NAMALWA (cell line): ENCODE measurements at regions not wholly inside any gene's neighbourhood (a gene's known extent, or its start where the extent isn't known, plus 50 kb on each side); places are given as distances from the start of the nearest gene placed in this dataset.

Experiments used
- DNase-seq: peaks from one replicate; pipeline ENCODE4 v3.0.0-alpha.2; 2015; ENCODE audit warnings: low spot score

DNA sequence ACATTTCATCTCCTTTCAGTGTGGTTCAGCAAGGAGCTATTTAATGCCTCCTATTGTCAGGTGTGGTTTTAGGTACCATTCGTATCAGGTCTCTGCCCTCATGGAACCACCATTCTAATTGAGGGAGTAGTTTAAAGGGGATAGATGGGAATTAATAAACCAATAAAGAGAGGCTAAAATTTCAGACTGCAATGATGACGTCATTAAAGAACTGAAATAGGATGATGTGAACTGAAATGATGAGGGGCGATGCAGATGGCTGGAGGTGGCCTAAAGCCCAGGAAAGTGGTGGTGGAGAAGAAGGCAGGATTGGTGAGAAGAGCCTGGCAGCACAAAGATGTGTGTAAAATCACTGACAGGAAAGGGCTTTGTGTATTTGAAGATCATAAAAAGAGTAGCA is 148.9 kb upstream of the RBFOX1 start:
- DNase-seq: no peak

GRCh38 chr16:7182510-7183109 is 150.0 kb upstream of the RBFOX1 start:
- DNase-seq: no peak

DNA sequence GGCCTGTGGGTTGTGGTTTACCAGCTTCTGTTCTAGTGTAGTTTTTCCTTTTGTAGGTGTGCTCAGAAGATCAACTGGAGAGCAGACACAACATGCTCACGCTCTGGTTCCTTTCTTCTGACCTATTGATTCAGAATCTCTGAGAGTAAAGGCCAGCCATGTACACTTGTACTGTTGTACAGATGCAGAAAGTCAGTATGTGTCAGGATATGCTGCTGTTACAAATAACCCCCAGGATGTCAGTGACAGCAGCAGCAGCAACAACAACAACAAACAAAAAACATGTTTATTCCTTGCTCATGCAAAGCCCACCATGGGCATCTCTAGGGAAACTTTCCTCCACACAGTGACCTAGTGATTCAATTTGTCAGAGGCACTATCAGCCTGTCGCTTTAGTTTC is 154.8 kb upstream of the RBFOX1 start:
- DNase-seq: no peak

DNA sequence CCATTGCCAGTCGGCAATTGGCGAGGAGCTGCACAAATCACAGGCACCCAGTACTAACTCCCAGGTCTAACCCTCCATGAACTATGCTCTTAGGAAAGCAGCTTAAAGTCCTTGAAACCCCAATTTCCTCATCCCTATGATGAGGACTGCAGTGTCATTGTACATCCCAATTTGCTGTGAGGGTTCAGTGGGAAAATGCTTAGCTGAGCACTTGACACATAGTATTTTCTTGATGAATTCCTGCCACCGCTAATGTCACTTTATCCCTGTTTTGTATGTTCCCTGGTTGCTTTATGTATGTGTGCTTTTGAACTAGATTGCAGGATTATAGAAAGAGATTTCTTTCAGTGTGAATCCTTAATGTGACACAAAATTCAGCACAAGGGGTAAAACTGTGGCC is 161.5 kb upstream of the RBFOX1 start:
- DNase-seq: no peak

DNA sequence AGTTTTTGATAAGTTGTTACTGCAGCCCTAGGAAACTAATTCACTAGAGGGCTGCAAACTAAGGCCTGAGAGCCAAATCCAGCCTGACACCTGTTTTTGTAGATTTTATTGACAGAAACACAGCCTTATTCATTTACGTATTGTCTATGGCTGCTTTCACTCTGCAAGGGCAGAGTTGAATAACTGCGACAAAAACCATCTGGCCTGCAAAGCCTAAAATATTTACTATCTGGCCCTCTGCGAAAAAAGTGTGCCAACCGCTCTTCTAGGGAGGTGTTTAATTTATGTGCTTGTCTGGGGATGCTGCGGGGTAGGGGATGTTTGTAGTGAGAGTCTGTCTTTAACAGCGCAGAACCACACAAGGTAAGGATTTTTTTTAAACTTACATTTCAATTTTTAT is 165.0 kb upstream of the RBFOX1 start:
- no peak for DNase-seq

GRCh38 chr16:7161891-7162290 is 170.8 kb upstream of the RBFOX1 start:
- no peak for DNase-seq

- DNase-seq: no peak
Measured at GRCh38 chr16:7160093-7160492, 172.6 kb upstream of the RBFOX1 start.

- no peak for DNase-seq
Measured at GRCh38 chr16:7158481-7158880, 174.2 kb upstream of the RBFOX1 start.

GRCh38 chr16:7150230-7150629 is 182.4 kb upstream of the RBFOX1 start:
- no peak for DNase-seq

DNA sequence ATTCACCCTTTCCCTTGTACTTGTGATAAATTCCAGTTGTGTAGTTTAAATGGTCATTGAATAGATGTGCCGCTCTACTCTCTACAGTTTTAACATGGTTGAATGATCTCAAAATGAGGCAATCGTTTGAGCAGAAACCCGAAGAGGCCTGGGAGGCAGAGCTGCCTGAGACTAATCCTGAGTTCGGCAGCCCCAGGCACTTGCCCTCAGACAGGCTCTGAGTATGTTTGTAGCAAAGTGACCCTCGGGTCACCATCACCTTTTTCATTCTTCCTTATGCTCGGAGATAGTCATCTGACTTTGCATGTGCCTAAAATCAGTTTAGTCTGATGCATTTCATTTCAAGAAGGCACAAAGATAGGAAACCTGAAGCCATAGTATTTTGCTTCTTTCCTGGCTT is 184.0 kb upstream of the RBFOX1 start:
- no peak for DNase-seq

DNA sequence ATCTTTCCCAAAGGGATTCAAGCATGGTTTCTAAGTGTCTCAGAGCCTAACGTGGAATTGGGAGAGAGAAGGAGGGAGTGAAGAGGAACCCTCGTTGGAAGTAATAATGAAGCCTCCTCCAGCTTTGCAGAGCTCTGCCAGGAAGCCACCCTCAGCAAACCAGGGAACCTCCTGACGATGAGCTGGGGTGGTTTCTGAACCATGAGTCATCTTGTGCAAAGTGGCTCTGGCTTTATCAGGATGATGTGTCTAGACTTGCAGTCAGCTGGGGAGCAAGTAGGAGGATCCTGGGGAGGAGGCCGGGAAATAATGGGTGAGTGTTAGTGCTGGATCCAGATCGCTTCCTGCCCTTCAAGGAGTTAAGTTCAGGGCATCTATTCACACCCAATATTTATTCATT is 191.7 kb upstream of the RBFOX1 start:
- no peak for DNase-seq

GRCh38 chr16:7137560-7138330 is 194.9 kb upstream of the RBFOX1 start:
- DNase-seq: no peak

- DNase-seq: no peak
Measured at GRCh38 chr16:7132465-7132864, 200.2 kb upstream of the RBFOX1 start.

- no peak for DNase-seq
Measured at GRCh38 chr16:7124701-7125100, 207.9 kb upstream of the RBFOX1 start.

DNA sequence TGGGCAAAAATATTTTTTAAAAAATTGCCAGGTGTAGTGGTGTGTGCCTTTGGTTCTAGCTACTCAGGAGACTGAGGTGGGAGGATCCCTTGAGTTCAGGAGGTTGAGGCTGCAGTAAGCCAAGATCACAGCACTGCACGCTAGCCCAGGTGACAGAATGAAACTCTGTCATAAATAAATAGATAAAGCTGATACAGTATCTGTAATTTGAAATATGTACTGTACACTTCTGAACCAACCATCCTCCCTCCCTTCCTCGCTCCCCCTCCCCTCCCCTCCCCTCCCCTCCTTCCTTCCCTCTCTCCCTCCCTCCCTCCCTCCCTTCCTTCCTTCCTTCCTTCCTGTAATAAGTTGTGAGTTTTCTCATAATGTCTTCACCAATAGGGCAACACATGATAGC is 208.4 kb upstream of the RBFOX1 start:
- no peak for DNase-seq

DNA sequence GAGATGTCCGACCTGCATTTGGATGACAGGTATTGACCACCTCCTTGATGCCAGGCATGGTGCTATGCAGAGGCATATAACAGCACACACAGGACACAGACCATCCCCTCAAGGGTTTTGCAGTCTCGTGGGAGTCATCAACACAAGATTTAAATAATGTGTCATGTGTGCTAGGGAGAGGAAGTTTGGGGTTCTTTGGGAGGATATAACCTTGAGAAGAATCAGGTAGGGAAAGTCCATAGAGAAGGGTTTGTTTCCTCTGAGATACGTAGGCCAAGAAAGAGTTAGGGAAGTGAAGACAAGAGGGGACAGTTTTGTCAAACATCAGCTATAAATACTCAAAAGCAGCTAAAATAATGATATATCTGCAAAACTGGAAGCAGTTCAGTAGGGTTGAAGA is 215.9 kb upstream of the RBFOX1 start:
- no peak for DNase-seq

DNA sequence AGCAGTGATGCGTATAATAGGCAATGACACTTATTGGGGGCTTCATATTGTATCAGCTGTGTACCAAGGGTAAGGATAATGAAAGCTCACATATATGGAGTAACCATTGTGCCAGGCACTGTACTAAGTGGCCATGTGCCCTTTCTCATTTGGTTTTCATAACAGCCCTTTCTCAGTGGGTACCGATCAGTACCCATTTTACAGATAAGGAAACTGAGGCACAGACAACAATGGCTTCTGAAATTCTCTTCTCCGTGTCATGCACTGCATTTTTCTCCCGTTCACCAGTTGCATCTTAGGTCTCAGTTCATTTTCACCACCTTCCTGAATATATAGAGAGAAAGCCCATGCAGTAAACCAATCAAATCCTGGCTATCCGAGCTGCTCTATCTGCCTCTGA is 216.7 kb upstream of the RBFOX1 start:
- no peak for DNase-seq

DNA sequence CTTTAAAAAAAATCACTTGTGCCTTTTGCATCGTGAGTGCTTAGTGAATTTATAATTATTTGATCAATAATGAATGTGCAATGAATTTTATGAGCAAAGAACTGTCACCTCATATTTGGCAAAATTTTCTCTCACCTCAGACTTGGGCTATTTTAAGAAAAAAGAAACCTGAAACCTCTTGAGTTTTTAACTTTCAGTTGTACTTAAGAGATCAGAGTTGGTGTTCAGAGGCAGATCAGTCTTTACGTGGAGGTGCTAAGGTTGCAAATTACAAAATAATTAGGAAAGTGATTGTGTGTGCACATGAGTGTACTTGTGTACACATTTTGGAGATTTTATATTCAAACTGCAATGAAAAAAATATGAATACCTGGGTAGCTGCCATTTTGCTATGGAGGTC is 218.7 kb upstream of the RBFOX1 start:
- no peak for DNase-seq

- DNase-seq: no peak
Measured at GRCh38 chr16:7113395-7113794, 219.2 kb upstream of the RBFOX1 start.

DNA sequence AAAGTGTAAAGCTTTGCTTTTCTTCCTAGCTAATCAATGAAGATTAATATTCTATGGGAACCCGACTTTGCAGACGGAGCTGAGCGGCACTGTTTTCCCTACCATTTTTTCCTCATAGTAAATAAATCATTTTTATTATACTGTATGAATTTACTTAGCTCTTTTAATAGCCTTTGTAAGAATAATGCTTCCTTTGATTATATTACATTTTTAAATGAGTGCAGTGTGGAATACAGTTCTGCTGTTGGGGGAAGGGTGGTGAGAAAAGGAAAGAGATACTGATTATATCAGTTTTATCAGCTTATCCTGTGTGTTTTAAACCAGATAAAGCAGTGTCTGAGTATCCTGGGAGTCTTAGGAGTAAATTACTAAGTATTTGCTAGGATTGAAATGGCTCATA is 221.4 kb upstream of the RBFOX1 start:
- no peak for DNase-seq

- no peak for DNase-seq
Measured at GRCh38 chr16:7107436-7107835, 225.2 kb upstream of the RBFOX1 start.

GRCh38 chr16:7103056-7103455 is 229.6 kb upstream of the RBFOX1 start:
- DNase-seq: no peak

DNA sequence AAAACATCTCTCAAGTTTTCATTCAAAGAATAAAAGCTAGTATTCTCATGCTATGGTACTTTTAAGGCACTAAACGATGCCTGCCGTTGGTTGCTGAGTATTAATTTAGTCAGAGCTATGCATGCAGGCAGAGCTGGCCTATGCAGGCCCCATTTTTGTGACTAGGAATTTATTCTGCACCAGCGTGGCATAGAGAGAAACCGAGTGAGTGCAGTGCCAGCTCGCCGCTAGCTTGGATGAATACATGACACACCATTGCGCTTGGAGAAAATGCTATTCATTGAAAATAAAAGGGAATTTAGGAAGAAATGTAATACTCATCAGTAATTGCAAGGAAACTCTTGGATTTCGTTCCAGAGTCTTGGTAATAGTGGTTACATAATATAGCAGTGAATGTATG is 231.6 kb upstream of the RBFOX1 start:
- DNase-seq: no peak

DNA sequence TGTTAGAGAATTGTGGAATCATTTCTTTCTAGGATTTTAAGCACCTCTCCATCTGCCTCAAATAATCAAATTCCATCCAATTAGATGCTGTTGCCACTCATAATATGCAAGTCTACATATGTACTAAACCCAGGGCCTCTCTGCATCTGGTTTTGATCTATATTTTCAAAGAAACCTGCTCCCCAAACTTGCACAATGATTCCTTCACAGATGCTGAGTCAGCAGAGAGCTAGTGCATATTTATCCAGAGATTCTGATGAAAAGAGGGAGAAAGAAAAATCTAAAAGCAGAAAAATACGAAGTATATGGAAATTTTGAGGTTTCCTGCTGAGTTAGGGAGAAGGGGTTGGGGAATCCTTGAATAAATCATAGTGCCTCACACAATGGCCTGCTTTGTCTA is 235.1 kb upstream of the RBFOX1 start:
- no peak for DNase-seq
